WTC11 (cell line): ENCODE measurements at regions not wholly inside any gene's neighbourhood (a gene's known extent, or its start where the extent isn't known, plus 50 kb on each side); places are given as distances from the start of the nearest gene placed in this dataset.

ENCODE experiments used
- ESRRA ChIP-seq: sonication (generic); formaldehyde crosslinking; IDR thresholded peaks from 2 replicates; pipeline ENCODE4 v1.8.1; 2022; ENCODE audit warnings: mild to moderate bottlenecking, missing genetic modification reagents, borderline replicate concordance
- MAX ChIP-seq: sonication (generic); formaldehyde crosslinking; IDR thresholded peaks from 2 replicates; pipeline ENCODE4 v1.8.0; 2022; ENCODE audit warnings: mild to moderate bottlenecking, missing genetic modification reagents
- MXD4 ChIP-seq: fragments of 250-450 bp; sonication (Bioruptor Pico); IDR thresholded peaks from 2 replicates; pipeline ENCODE4 v1.8.0; 2021; ENCODE audit warnings: mild to moderate bottlenecking, moderate library complexity, borderline replicate concordance
- PRDM15 ChIP-seq: sonication (generic); formaldehyde crosslinking; IDR thresholded peaks from 2 replicates; pipeline ENCODE4 v1.8.0; 2022; ENCODE audit warnings: missing genetic modification reagents
- ZNF138 ChIP-seq: sonication (generic); formaldehyde crosslinking; conservative IDR thresholded peaks from 2 replicates; pipeline ENCODE4 v1.8.1; 2022; ENCODE audit warnings: mild to moderate bottlenecking, moderate library complexity, missing genetic modification reagents

DNA sequence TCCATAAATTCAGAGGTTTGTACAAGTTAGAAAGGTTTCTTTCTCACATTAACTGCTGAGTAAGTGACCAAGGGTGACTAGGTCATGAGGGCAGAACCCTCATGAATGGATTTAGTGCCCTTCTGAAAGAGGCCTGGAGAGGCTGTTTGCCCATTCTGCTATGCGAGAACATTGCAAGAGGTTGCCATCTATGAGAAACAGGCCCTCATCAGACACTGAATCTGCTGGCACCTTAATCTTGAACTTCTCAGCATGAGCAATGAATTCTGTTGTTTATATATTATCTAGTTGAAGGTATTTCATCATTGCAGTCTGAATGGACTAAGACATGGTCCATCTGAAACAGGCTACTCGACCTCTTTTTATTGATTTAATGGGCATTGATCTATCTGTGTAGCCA, 96.2 kb upstream of the GPRIN3 start:
- TF ChIP-seq MXD4 (CRISPR knock-in tag) (no peak), MAX (CRISPR knock-in tag) (no peak), PRDM15 (CRISPR knock-in tag) (no peak), ZNF138 (no peak), ESRRA (CRISPR knock-in tag) (no peak)
